T-cell (primary cell): ENCODE measurements at regions not wholly inside any gene's neighbourhood (a gene's known extent, or its start where the extent isn't known, plus 50 kb on each side); places are given as distances from the start of the nearest gene placed in this dataset.

Source experiments
- ATAC-seq, 4 experiments: fragments of 200-7000 bp in 3 of 4; fragments of 150-1000 bp in 1 of 4; cut with Tn5 transposase; replicated peaks in 1 of 4; 1 replicate in 3 of 4; 2 replicates in 1 of 4; pipeline ENCODE4 v1.10.0; 2021; ENCODE audit warnings: moderate library complexity in 3 of 4, mild to moderate bottlenecking in 2 of 4, moderate number of reproducible peaks in 1 of 4
- CTCF ChIA-PET, 2 donors: fragments of 300-600 bp; sonication (Branson Sonifier 250); formaldehyde crosslinking; loops; one replicate each; lab custom pipeline; 2022; ENCODE audit warnings: antibody characterized with exemption in 2 of 2; lab: Charles Lee
- POLR2A ChIA-PET, 2 donors: fragments of 300-600 bp; sonication (Branson Sonifier 250); formaldehyde crosslinking; loops; one replicate each; lab custom pipeline; 2022; ENCODE audit warnings: antibody characterized with exemption in 2 of 2; lab: Charles Lee
- DNase-seq, 35 experiments: peaks; one replicate each; pipeline versions ENCODE4 v3.0.0 to v3.0.0-alpha.2; 2013 to 2023
- H3K27ac ChIP-seq: one replicate; pipeline ENCODE4 v1.5.1; 2013; ENCODE audit warnings: low read length
- H3K27me3 ChIP-seq, 2 experiments: replicated peaks in 1 of 2; 1 replicate in 1 of 2; 2 replicates in 1 of 2; pipeline versions ENCODE4 v1.6.1 to v1.7.0; 2013; ENCODE audit warnings: low read length in 1 of 2, mixed read lengths in 1 of 2; ENCODE audit not compliant: control insufficient read depth in 2 of 2, insufficient read depth in 2 of 2; ENCODE audit errors: extremely low read depth in 1 of 2
- H3K36me3 ChIP-seq, 2 donors: 1 replicate in 1 of 2; 2 replicates in 1 of 2; pipeline versions ENCODE4 v1.6.1 to v1.7.0; 2013; ENCODE audit warnings: low read length in 1 of 2; ENCODE audit not compliant: control insufficient read depth in 2 of 2, insufficient read depth in 1 of 2; ENCODE audit errors: extremely low read depth in 1 of 2
- H3K4me1 ChIP-seq, 2 experiments: 1 replicate in 1 of 2; 2 replicates in 1 of 2; pipeline versions ENCODE4 v1.6.1 to v1.7.0; 2013; ENCODE audit warnings: low read length in 2 of 2, mixed read lengths in 1 of 2; ENCODE audit not compliant: insufficient read depth in 2 of 2, control insufficient read depth in 1 of 2; ENCODE audit errors: extremely low read depth in 1 of 2
- H3K4me3 ChIP-seq, 2 donors: 1 replicate in 1 of 2; 2 replicates in 1 of 2; pipeline versions ENCODE4 v1.5.1 to v1.7.0; 2013; ENCODE audit warnings: mild to moderate bottlenecking in 2 of 2, low read length in 1 of 2, moderate library complexity in 1 of 2; ENCODE audit not compliant: control insufficient read depth in 1 of 2; ENCODE audit errors: extremely low read depth in 1 of 2
- H3K9me3 ChIP-seq: 2 replicates; pipeline ENCODE4 v1.7.0; 2013
- H3K27ac Mint-ChIP-seq, 2 donors: one replicate each; pipeline ENCODE4 v1.8.0; 2020 to 2021; ENCODE audit warnings: mild to moderate bottlenecking in 2 of 2, mixed read lengths in 2 of 2
- H3K27me3 Mint-ChIP-seq, 2 donors: one replicate each; pipeline ENCODE4 v1.8.0; 2021 to 2022; ENCODE audit warnings: mixed read lengths in 2 of 2
- H3K36me3 Mint-ChIP-seq: one replicate; pipeline ENCODE4 v1.8.0; 2021; ENCODE audit warnings: mixed read lengths
- H3K4me1 Mint-ChIP-seq, 3 donors: one replicate each; pipeline ENCODE4 v1.8.0; 2020 to 2022; ENCODE audit warnings: mixed read lengths in 3 of 3, mild to moderate bottlenecking in 1 of 3
- H3K4me3 Mint-ChIP-seq, 3 donors: one replicate each; pipeline ENCODE4 v1.8.0; 2020 to 2022; ENCODE audit warnings: mild to moderate bottlenecking in 3 of 3, mixed read lengths in 3 of 3, moderate library complexity in 3 of 3
- H3K9me3 Mint-ChIP-seq, 3 donors: one replicate each; pipeline ENCODE4 v1.8.0; 2020 to 2022; ENCODE audit warnings: mixed read lengths in 3 of 3
- WGBS: methylation state at CpG from one replicate; pipeline ENCODE4 v1.1.5; 2013; ENCODE audit warnings: missing lambda C conversion rate; ENCODE audit not compliant: insufficient coverage; 5-methylcytosine and 5-hydroxymethylcytosine counted together

- CTCF ChIA-PET, result no interaction called here
- Mint-ChIP-seq H3K4me3 (no peak overlapping the region), H3K27ac (no peak overlapping the region), H3K9me3 (peaks cover 3 to 6% (median 5%) of the 10 kb centered on the region in 3 donors), H3K36me3 (no peaks in the 10 kb centered on the region), H3K4me1 (no peaks in the 10 kb centered on the region), H3K27me3 (no peaks in the 10 kb centered on the region)
- no peak overlapping the region for H3K4me3 ChIP-seq
- ATAC-seq, result no peak
- DNase-seq, result no peak
- H3K27ac ChIP-seq, result no peak overlapping the region
- no CpG with 5 or more reads among the region's 1 CpG for WGBS
- POLR2A ChIA-PET, result interaction anchor here in 1 of 2 donors (0.8 kb wide), 1 partner anchor 1696 kb away, joined by 3 read pairs; no protein-coding TSS in a partner anchor
- no peaks in the 10 kb centered on the region for H3K36me3 ChIP-seq
- H3K9me3 ChIP-seq, result no peaks in the 10 kb centered on the region
- H3K4me1 ChIP-seq, result no peaks in the 10 kb centered on the region
- no peaks in the 10 kb centered on the region for H3K27me3 ChIP-seq
These were observed 252.3 kb upstream of the AVPR1A start for GRCh38 chr12:63403256-63403655.

- no peak overlapping the region for H3K4me3 ChIP-seq
- H3K4me1 ChIP-seq, result no peaks in the 10 kb centered on the region
- ATAC-seq, result no peak
- no peaks in the 10 kb centered on the region for H3K36me3 Mint-ChIP-seq
- no peaks in the 10 kb centered on the region for H3K4me1 Mint-ChIP-seq
- H3K36me3 ChIP-seq, result no peaks in the 10 kb centered on the region
- WGBS, result 86% methylated on average over 1 of the region's 3 CpGs
- H3K4me3 Mint-ChIP-seq, result no peak overlapping the region
- ChIA-PET POLR2A (interaction anchor here in 1 of 2 donors (0.6 kb wide), 1 partner anchor 10 kb away, joined by 9 read pairs; no protein-coding TSS in a partner anchor), CTCF (interaction anchor here in 1 of 2 donors (0.9 kb wide), 1 partner anchor 49 kb away, joined by 3 read pairs; no protein-coding TSS in a partner anchor)
- no peaks in the 10 kb centered on the region for H3K27me3 Mint-ChIP-seq
- peaks cover 0 to 5% (median 0%) of the 10 kb centered on the region in 3 donors for H3K9me3 Mint-ChIP-seq
- DNase-seq, result no peak
- no peaks in the 10 kb centered on the region for H3K27me3 ChIP-seq
- H3K27ac ChIP-seq, result no peak overlapping the region
- no peaks in the 10 kb centered on the region for H3K9me3 ChIP-seq
- no peak overlapping the region for H3K27ac Mint-ChIP-seq
These were observed 249.7 kb upstream of the AVPR1A start for GRCh38 chr12:63400718-63401117.

GRCh38 chr12:63400318-63400717 lies 249.3 kb upstream of the AVPR1A start:
- Histone ChIP-seq H3K27ac (no peak overlapping the region), H3K4me1 (no peaks in the 10 kb centered on the region), H3K4me3 (no peak overlapping the region), H3K27me3 (no peaks in the 10 kb centered on the region), H3K9me3 (no peaks in the 10 kb centered on the region), H3K36me3 (no peaks in the 10 kb centered on the region)
- ATAC-seq, result peak in 1 of 4 experiments; percentile 13
- ChIA-PET POLR2A (no interaction called here), CTCF (interaction anchor here in 1 of 2 donors (0.9 kb wide), 1 partner anchor 49 kb away, joined by 3 read pairs; no protein-coding TSS in a partner anchor)
- H3K9me3 Mint-ChIP-seq, result peaks cover 0 to 5% (median 0%) of the 10 kb centered on the region in 3 donors
- no peak overlapping the region for H3K27ac Mint-ChIP-seq
- WGBS, result 83% methylated on average over 2 of the region's 2 CpGs
- H3K27me3 Mint-ChIP-seq, result no peaks in the 10 kb centered on the region
- no peaks in the 10 kb centered on the region for H3K36me3 Mint-ChIP-seq
- no peak overlapping the region for H3K4me3 Mint-ChIP-seq
- no peak for DNase-seq
- no peaks in the 10 kb centered on the region for H3K4me1 Mint-ChIP-seq

- DNase-seq (no peak), ATAC-seq (no peak)
- Histone ChIP-seq H3K9me3 (no peaks in the 10 kb centered on the region), H3K27me3 (no peaks in the 10 kb centered on the region), H3K4me3 (no peak overlapping the region), H3K27ac (no peak overlapping the region), H3K36me3 (no peaks in the 10 kb centered on the region), H3K4me1 (no peaks in the 10 kb centered on the region)
- POLR2A ChIA-PET, result no interaction called here
- CTCF ChIA-PET, result no interaction called here
- H3K9me3 Mint-ChIP-seq, result peaks cover 0 to 5% (median 0%) of the 10 kb centered on the region in 3 donors
- no peaks in the 10 kb centered on the region for H3K36me3 Mint-ChIP-seq
- 69% methylated on average over 4 of the region's 4 CpGs for WGBS
- H3K27me3 Mint-ChIP-seq, result no peaks in the 10 kb centered on the region
- H3K27ac Mint-ChIP-seq, result no peak overlapping the region
- H3K4me1 Mint-ChIP-seq, result no peaks in the 10 kb centered on the region
- no peak overlapping the region for H3K4me3 Mint-ChIP-seq
These were observed 246.8 kb upstream of the AVPR1A start for GRCh38 chr12:63397807-63398206.

GRCh38 chr12:63396135-63396534 lies 245.1 kb upstream of the AVPR1A start:
- Histone ChIP-seq H3K9me3 (no peaks in the 10 kb centered on the region), H3K36me3 (no peaks in the 10 kb centered on the region), H3K27ac (no peak overlapping the region), H3K27me3 (no peaks in the 10 kb centered on the region), H3K4me1 (no peaks in the 10 kb centered on the region), H3K4me3 (no peak overlapping the region)
- Mint-ChIP-seq H3K27me3 (no peaks in the 10 kb centered on the region), H3K4me3 (no peak overlapping the region), H3K27ac (no peak overlapping the region), H3K36me3 (no peaks in the 10 kb centered on the region), H3K4me1 (no peaks in the 10 kb centered on the region), H3K9me3 (peaks cover 0 to 5% (median 0%) of the 10 kb centered on the region in 3 donors)
- WGBS, result 30% methylated on average over 2 of the region's 3 CpGs
- no peak for ATAC-seq
- no peak for DNase-seq
- POLR2A ChIA-PET, result no interaction called here
- CTCF ChIA-PET, result no interaction called here

GRCh38 chr12:63394983-63395382 lies 244.0 kb upstream of the AVPR1A start:
- no peaks in the 10 kb centered on the region for H3K4me1 Mint-ChIP-seq
- peaks cover 0 to 5% (median 0%) of the 10 kb centered on the region in 3 donors for H3K9me3 Mint-ChIP-seq
- H3K27ac Mint-ChIP-seq, result no peak overlapping the region
- H3K27me3 ChIP-seq, result no peaks in the 10 kb centered on the region
- H3K27me3 Mint-ChIP-seq, result no peaks in the 10 kb centered on the region
- no peaks in the 10 kb centered on the region for H3K36me3 Mint-ChIP-seq
- no peaks in the 10 kb centered on the region for H3K36me3 ChIP-seq
- no peak overlapping the region for H3K4me3 Mint-ChIP-seq
- ChIA-PET POLR2A (no interaction called here), CTCF (no interaction called here)
- ATAC-seq, result no peak
- H3K9me3 ChIP-seq, result no peaks in the 10 kb centered on the region
- no peaks in the 10 kb centered on the region for H3K4me1 ChIP-seq
- 92% methylated on average over 2 of the region's 4 CpGs for WGBS
- no peak for DNase-seq
- no peak overlapping the region for H3K4me3 ChIP-seq
- H3K27ac ChIP-seq, result no peak overlapping the region

GRCh38 chr12:63394349-63394748 lies 243.3 kb upstream of the AVPR1A start:
- ChIA-PET CTCF (no interaction called here), POLR2A (no interaction called here)
- H3K4me1 Mint-ChIP-seq, result no peaks in the 10 kb centered on the region
- no peaks in the 10 kb centered on the region for H3K27me3 Mint-ChIP-seq
- H3K36me3 ChIP-seq, result no peaks in the 10 kb centered on the region
- no peaks in the 10 kb centered on the region for H3K36me3 Mint-ChIP-seq
- no peak overlapping the region for H3K27ac ChIP-seq
- peaks cover 0 to 5% (median 0%) of the 10 kb centered on the region in 3 donors for H3K9me3 Mint-ChIP-seq
- no peaks in the 10 kb centered on the region for H3K4me1 ChIP-seq
- no peak overlapping the region for H3K4me3 ChIP-seq
- H3K4me3 Mint-ChIP-seq, result no peak overlapping the region
- DNase-seq (no peak), ATAC-seq (no peak)
- H3K9me3 ChIP-seq, result no peaks in the 10 kb centered on the region
- WGBS, result 85% methylated on average over 3 of the region's 4 CpGs
- H3K27me3 ChIP-seq, result no peaks in the 10 kb centered on the region
- H3K27ac Mint-ChIP-seq, result no peak overlapping the region
